Fibroblast of mammary gland (primary cell): ENCODE measurements at regions not wholly inside any gene's neighbourhood (a gene's known extent, or its start where the extent isn't known, plus 50 kb on each side); places are given as distances from the start of the nearest gene placed in this dataset.

Experiments
- DNase-seq: peaks from one replicate; pipeline ENCODE4 v3.0.0-alpha.2; 2010; ENCODE audit warnings: low read depth
- H3K4me3 ChIP-seq: 2 replicates; pipeline ENCODE4 v1.5.1; 2011; ENCODE audit warnings: low read depth, mild to moderate bottlenecking, low read length, moderate library complexity; ENCODE audit not compliant: control insufficient read depth
- CTCF ChIP-seq: conservative IDR thresholded peaks from 2 replicates; pipeline ENCODE4 v1.5.1; 2011; ENCODE audit warnings: low read depth, low read length, inconsistent platforms; ENCODE audit not compliant: control insufficient read depth, insufficient read depth

GRCh38 chr5:86864051-86864450 lies 246.3 kb downstream of the COX7C start:
- TF ChIP-seq CTCF: no peak
- H3K4me3 ChIP-seq: no peak overlapping the region
- DNase-seq: no peak

- H3K4me3 ChIP-seq: no peak overlapping the region
- no peak for DNase-seq
- no peak for TF ChIP-seq CTCF
These were observed 247.6 kb downstream of the COX7C start for GRCh38 chr5:86865256-86865785.

GRCh38 chr5:86866036-86866435 lies 248.3 kb downstream of the COX7C start:
- DNase-seq: no peak
- H3K4me3 ChIP-seq: no peak overlapping the region
- no peak for TF ChIP-seq CTCF

- DNase-seq: no peak
- no peak for TF ChIP-seq CTCF
These were observed 251.5 kb downstream of the COX7C start for GRCh38 chr5:86869268-86869667.

GRCh38 chr5:86875539-86875938 lies 257.8 kb downstream of the COX7C start:
- no peak overlapping the region for H3K4me3 ChIP-seq
- no peak for DNase-seq
- no peak for TF ChIP-seq CTCF

More at GRCh38 chr5:86869268-86869667, 251.5 kb downstream of the COX7C start:
- no peak overlapping the region for H3K4me3 ChIP-seq

- no peak overlapping the region for H3K4me3 ChIP-seq
- no peak for TF ChIP-seq CTCF
- peak; percentile 2 for DNase-seq
These were observed 260.5 kb downstream of the COX7C start for GRCh38 chr5:86878250-86878649.

GRCh38 chr5:86879086-86879485 lies 261.3 kb downstream of the COX7C start:
- TF ChIP-seq CTCF: no peak
- DNase-seq: no peak
- no peak overlapping the region for H3K4me3 ChIP-seq
